ENCODE measurements at regions not wholly inside any gene's neighbourhood (a gene's known extent, or its start where the extent isn't known, plus 50 kb on each side); places are given as distances from the start of the nearest gene placed in this dataset.

DNA sequence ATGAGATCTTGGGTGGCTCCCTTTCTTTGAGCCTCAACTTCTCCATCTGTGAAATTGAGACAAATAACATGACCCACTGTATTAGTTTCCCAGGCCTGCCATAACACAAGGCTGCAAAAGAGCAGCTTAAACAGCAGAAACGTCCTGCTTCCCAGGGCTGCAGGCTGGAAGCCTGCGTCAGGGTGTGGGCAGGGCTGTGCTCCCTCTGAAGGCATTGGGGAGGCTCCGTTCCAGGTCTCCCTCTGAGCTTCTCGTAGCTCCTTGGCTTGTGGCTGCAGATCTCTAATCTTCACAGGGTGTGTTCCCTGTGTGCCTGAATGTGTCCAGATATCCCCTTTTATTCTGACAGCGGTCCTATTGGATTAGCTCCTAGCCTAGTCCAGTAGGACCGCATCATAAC, 147.1 kb downstream of the VRK1 start:
- no peaks in the 10 kb centered on the region for H3K36me3 ChIP-seq (replicated peaks in 1 of 2; ENCODE audit: control insufficient read depth in 1 of 2, insufficient read depth in 2 of 2, low read length in 2 of 2)
- DNase-seq (ENCODE audit: low spot score) = no peak
- H3K9ac ChIP-seq (ENCODE audit: insufficient read depth, low read depth, low read length) = no peak overlapping the region
- no peaks in the 10 kb centered on the region for H3K27me3 ChIP-seq (ENCODE audit: control insufficient read depth in 1 of 2, insufficient read depth in 2 of 2, low read length in 2 of 2)
- CTCF ChIA-PET (ENCODE audit: low intra/inter-chr PET ratio, low total read pairs) = no interaction called here
- H3K79me2 ChIP-seq (ENCODE audit: insufficient read depth, low read length) = no peaks in the 10 kb centered on the region
- FAIRE-seq = no peak
- BruUV-seq (replicated peaks) = no TSS peak
- in situ Hi-C loops (cut with HindIII; ENCODE audit: extremely low pct_ligation_motif_present, low pct_unique_long_range_greater_than_20kb) = no loop called here
- no peaks in the 10 kb centered on the region for H3K4me1 ChIP-seq (ENCODE audit: insufficient read depth, low read length)
- H3K9me3 ChIP-seq (ENCODE audit: low read length) = no peaks in the 10 kb centered on the region
- WGBS (ENCODE audit: low lambda C conversion rate) = 88% methylated on average over 4 of the region's 6 CpGs
- no peak overlapping the region for H3K4me2 ChIP-seq (ENCODE audit: low read depth, low read length)
- no peak for ATAC-seq
- H4K20me1 ChIP-seq (ENCODE audit: insufficient read depth, low read length) = no peaks in the 10 kb centered on the region; the same call in 1 of the 2 replicates
- intact Hi-C loops (cut with micrococcal nuclease; ENCODE audit: unreplicated experiment) = no loop called here
- H2AFZ ChIP-seq (ENCODE audit: low read length) = no peak overlapping the region
- no peak overlapping the region for H3K4me3 ChIP-seq (replicated peaks in 1 of 3; ENCODE audit: insufficient read depth in 1 of 3, low read depth in 2 of 3, low read length in 3 of 3)
- no peak overlapping the region for H3K27ac ChIP-seq (ENCODE audit: extremely low read length, insufficient read depth, low read length)
- POLR2A ChIA-PET = no interaction called here
- TF ChIP-seq NFRKB (IDR thresholded peaks at IDR 0.05) = no peak
- TF ChIP-seq ATAD3A (CRISPR knock-in tag; IDR thresholded peaks at IDR 0.05) = no peak
- no peak for TF ChIP-seq SPEN (CRISPR knock-in tag; IDR thresholded peaks at IDR 0.05; ENCODE audit: low read depth)
- no peak for TF ChIP-seq ZNF607 (CRISPR knock-in tag; IDR thresholded peaks at IDR 0.05; ENCODE audit: borderline replicate concordance)
- TF ChIP-seq POLR2AphosphoS2 (IDR thresholded peaks at IDR 0.05; ENCODE audit: low read depth, low read length) = no peak
- no peak for TF ChIP-seq ZNF143 (CRISPR knock-in tag; IDR thresholded peaks at IDR 0.05)
- TF ChIP-seq ETV5 (CRISPR knock-in tag; IDR thresholded peaks at IDR 0.05; ENCODE audit: borderline replicate concordance) = no peak
- TF ChIP-seq ZBTB1 (CRISPR knock-in tag; IDR thresholded peaks at IDR 0.05; ENCODE audit: borderline replicate concordance) = no peak
- TF ChIP-seq ZNF441 (CRISPR knock-in tag; IDR thresholded peaks at IDR 0.05; ENCODE audit: borderline replicate concordance) = no peak
- TF ChIP-seq ZNF333 (CRISPR knock-in tag; IDR thresholded peaks at IDR 0.05; ENCODE audit: borderline replicate concordance) = no peak
- TF ChIP-seq, protein P1, sequence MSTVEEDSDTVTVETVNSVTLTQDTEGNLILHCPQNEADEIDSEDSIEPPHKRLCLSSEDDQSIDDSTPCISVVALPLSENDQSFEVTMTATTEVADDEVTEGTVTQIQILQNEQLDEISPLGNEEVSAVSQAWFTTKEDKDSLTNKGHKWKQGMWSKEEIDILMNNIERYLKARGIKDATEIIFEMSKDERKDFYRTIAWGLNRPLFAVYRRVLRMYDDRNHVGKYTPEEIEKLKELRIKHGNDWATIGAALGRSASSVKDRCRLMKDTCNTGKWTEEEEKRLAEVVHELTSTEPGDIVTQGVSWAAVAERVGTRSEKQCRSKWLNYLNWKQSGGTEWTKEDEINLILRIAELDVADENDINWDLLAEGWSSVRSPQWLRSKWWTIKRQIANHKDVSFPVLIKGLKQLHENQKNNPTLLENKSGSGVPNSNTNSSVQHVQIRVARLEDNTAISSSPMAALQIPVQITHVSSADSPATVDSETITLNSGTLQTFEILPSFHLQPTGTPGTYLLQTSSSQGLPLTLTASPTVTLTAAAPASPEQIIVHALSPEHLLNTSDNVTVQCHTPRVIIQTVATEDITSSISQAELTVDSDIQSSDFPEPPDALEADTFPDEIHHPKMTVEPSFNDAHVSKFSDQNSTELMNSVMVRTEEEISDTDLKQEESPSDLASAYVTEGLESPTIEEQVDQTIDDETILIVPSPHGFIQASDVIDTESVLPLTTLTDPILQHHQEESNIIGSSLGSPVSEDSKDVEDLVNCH (CRISPR knock-in tag; IDR thresholded peaks at IDR 0.05) = no peak
- no peak for TF ChIP-seq ZBTB38 (CRISPR knock-in tag; IDR thresholded peaks at IDR 0.05)
- TF ChIP-seq, protein P2, sequence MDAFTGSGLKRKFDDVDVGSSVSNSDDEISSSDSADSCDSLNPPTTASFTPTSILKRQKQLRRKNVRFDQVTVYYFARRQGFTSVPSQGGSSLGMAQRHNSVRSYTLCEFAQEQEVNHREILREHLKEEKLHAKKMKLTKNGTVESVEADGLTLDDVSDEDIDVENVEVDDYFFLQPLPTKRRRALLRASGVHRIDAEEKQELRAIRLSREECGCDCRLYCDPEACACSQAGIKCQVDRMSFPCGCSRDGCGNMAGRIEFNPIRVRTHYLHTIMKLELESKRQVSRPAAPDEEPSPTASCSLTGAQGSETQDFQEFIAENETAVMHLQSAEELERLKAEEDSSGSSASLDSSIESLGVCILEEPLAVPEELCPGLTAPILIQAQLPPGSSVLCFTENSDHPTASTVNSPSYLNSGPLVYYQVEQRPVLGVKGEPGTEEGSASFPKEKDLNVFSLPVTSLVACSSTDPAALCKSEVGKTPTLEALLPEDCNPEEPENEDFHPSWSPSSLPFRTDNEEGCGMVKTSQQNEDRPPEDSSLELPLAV (CRISPR knock-in tag; conservative IDR thresholded peaks at IDR 0.05; ENCODE audit: low read depth) = no peak
- TF ChIP-seq, protein P3, sequence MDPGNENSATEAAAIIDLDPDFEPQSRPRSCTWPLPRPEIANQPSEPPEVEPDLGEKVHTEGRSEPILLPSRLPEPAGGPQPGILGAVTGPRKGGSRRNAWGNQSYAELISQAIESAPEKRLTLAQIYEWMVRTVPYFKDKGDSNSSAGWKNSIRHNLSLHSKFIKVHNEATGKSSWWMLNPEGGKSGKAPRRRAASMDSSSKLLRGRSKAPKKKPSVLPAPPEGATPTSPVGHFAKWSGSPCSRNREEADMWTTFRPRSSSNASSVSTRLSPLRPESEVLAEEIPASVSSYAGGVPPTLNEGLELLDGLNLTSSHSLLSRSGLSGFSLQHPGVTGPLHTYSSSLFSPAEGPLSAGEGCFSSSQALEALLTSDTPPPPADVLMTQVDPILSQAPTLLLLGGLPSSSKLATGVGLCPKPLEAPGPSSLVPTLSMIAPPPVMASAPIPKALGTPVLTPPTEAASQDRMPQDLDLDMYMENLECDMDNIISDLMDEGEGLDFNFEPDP (CRISPR knock-in tag; conservative IDR thresholded peaks at IDR 0.05) = no peak
- TF ChIP-seq AKAP8 (CRISPR knock-in tag; IDR thresholded peaks at IDR 0.05) = no peak
- TF ChIP-seq, protein P4, sequence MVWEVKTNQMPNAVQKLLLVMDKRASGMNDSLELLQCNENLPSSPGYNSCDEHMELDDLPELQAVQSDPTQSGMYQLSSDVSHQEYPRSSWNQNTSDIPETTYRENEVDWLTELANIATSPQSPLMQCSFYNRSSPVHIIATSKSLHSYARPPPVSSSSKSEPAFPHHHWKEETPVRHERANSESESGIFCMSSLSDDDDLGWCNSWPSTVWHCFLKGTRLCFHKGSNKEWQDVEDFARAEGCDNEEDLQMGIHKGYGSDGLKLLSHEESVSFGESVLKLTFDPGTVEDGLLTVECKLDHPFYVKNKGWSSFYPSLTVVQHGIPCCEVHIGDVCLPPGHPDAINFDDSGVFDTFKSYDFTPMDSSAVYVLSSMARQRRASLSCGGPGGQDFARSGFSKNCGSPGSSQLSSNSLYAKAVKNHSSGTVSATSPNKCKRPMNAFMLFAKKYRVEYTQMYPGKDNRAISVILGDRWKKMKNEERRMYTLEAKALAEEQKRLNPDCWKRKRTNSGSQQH (CRISPR knock-in tag; IDR thresholded peaks at IDR 0.05; ENCODE audit: low read depth) = no peak
- no peak for TF ChIP-seq ZNF256 (CRISPR knock-in tag; conservative IDR thresholded peaks at IDR 0.05)
- TF ChIP-seq ZNF850 (CRISPR knock-in tag; conservative IDR thresholded peaks at IDR 0.05) = no peak
- TF ChIP-seq, protein P5, sequence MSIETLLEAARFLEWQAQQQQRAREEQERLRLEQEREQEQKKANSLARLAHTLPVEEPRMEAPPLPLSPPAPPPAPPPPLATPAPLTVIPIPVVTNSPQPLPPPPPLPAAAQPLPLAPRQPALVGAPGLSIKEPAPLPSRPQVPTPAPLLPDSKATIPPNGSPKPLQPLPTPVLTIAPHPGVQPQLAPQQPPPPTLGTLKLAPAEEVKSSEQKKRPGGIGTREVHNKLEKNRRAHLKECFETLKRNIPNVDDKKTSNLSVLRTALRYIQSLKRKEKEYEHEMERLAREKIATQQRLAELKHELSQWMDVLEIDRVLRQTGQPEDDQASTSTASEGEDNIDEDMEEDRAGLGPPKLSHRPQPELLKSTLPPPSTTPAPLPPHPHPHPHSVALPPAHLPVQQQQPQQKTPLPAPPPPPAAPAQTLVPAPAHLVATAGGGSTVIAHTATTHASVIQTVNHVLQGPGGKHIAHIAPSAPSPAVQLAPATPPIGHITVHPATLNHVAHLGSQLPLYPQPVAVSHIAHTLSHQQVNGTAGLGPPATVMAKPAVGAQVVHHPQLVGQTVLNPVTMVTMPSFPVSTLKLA (IDR thresholded peaks at IDR 0.05) = no peak
- no peak for TF ChIP-seq ZNF24 (IDR thresholded peaks at IDR 0.05)

Measured in HepG2 (cell line).